HG03378 (cell line): ENCODE measurements at regions not wholly inside any gene's neighbourhood (a gene's known extent, or its start where the extent isn't known, plus 50 kb on each side); places are given as distances from the start of the nearest gene placed in this dataset.

ENCODE experiments used
- ATAC-seq: cut with Tn5 transposase; IDR thresholded peaks from one replicate; pipeline ENCODE4 v1.9.1; 2021; ENCODE audit warnings: mild to moderate bottlenecking, moderate library complexity; ENCODE audit not compliant: unreplicated experiment

- ATAC-seq, result no peak
Measured at GRCh38 chr12:62998454-62998853, 63.5 kb upstream of the PPM1H start.

GRCh38 chr12:62995097-62995496, 60.1 kb upstream of the PPM1H start:
- ATAC-seq, result no peak

GRCh38 chr12:62986844-62987243, 51.9 kb upstream of the PPM1H start:
- no peak for ATAC-seq
